ENCODE measurements at regions not wholly inside any gene's neighbourhood (a gene's known extent, or its start where the extent isn't known, plus 50 kb on each side); places are given as distances from the start of the nearest gene placed in this dataset.

DNA sequence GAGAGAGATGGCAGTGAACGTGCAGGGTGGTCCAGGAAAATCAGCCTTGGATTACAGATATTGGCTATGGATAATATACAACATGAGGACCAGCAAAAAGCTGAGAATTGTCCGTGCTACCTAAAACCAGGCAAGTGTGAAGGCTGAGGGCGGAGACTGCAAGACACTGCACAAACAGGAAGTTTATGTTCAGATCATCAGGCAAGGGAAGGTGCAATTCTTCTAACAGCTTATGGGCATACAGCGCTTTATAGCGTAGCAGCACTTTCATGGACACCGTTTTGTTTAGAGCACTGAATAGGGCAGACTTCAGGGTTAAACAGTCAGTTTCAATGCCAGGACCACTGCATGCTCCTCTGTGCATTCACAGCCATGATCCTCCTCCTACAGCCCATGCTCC lies 93.1 kb upstream of the TMEM45B start:
- TF ChIP-seq, protein P1, sequence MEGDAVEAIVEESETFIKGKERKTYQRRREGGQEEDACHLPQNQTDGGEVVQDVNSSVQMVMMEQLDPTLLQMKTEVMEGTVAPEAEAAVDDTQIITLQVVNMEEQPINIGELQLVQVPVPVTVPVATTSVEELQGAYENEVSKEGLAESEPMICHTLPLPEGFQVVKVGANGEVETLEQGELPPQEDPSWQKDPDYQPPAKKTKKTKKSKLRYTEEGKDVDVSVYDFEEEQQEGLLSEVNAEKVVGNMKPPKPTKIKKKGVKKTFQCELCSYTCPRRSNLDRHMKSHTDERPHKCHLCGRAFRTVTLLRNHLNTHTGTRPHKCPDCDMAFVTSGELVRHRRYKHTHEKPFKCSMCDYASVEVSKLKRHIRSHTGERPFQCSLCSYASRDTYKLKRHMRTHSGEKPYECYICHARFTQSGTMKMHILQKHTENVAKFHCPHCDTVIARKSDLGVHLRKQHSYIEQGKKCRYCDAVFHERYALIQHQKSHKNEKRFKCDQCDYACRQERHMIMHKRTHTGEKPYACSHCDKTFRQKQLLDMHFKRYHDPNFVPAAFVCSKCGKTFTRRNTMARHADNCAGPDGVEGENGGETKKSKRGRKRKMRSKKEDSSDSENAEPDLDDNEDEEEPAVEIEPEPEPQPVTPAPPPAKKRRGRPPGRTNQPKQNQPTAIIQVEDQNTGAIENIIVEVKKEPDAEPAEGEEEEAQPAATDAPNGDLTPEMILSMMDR (IDR thresholded peaks at IDR 0.05), result no peak
- TF ChIP-seq POLR2A (IDR thresholded peaks at IDR 0.05), result no peak
